ENCODE measurements at regions not wholly inside any gene's neighbourhood (a gene's known extent, or its start where the extent isn't known, plus 50 kb on each side); places are given as distances from the start of the nearest gene placed in this dataset.
"Not testable (repeated sequence)": the region's sequence is repeated elsewhere in the genome, so short reads cannot be mapped to it uniquely, and the experiment has no call there.

- Mint-ChIP-seq H3K27me3 (peaks cover 22% of the 10 kb centered on the region), H3K4me3 (no peak overlapping the region), H3K9me3 (peaks cover 3% of the 10 kb centered on the region), H3K36me3 (ENCODE audit: low read depth) (no peaks in the 10 kb centered on the region), H3K27ac (no peak overlapping the region), H3K4me1 (ENCODE audit: low read depth) (peaks cover 12% of the 10 kb centered on the region)
- DNase-seq = no peak
Measured at GRCh38 chr10:3659203-3659917, 125.6 kb downstream of the KLF6 start.

- H3K9me3 Mint-ChIP-seq = peaks cover 3% of the 10 kb centered on the region
- no peak overlapping the region for H3K27ac Mint-ChIP-seq
- peaks cover 23% of the 10 kb centered on the region for H3K27me3 Mint-ChIP-seq
- H3K4me3 Mint-ChIP-seq = no peak overlapping the region
- no peak for DNase-seq
- H3K4me1 Mint-ChIP-seq (ENCODE audit: low read depth) = peaks cover 12% of the 10 kb centered on the region
- H3K36me3 Mint-ChIP-seq (ENCODE audit: low read depth) = no peaks in the 10 kb centered on the region
Measured at GRCh38 chr10:3658766-3659165, 126.2 kb downstream of the KLF6 start.

GRCh38 chr10:3656214-3656613 lies 128.8 kb downstream of the KLF6 start:
- H3K4me3 Mint-ChIP-seq = no peak overlapping the region
- no peaks in the 10 kb centered on the region for H3K9me3 Mint-ChIP-seq
- H3K36me3 Mint-ChIP-seq (ENCODE audit: low read depth) = no peaks in the 10 kb centered on the region
- H3K27me3 Mint-ChIP-seq = peaks cover 31% of the 10 kb centered on the region
- peaks cover 19% of the 10 kb centered on the region for H3K4me1 Mint-ChIP-seq (ENCODE audit: low read depth)
- H3K27ac Mint-ChIP-seq = no peak overlapping the region
- DNase-seq = no peak

- Mint-ChIP-seq H3K4me3 (no peak overlapping the region), H3K36me3 (ENCODE audit: low read depth) (no peaks in the 10 kb centered on the region), H3K4me1 (ENCODE audit: low read depth) (peaks cover 19% of the 10 kb centered on the region), H3K9me3 (no peaks in the 10 kb centered on the region), H3K27ac (no peak overlapping the region), H3K27me3 (peaks cover 31% of the 10 kb centered on the region)
- DNase-seq = no peak
Measured at GRCh38 chr10:3655528-3655927, 129.5 kb downstream of the KLF6 start.

- H3K36me3 Mint-ChIP-seq (ENCODE audit: low read depth) = no peaks in the 10 kb centered on the region
- H3K4me3 Mint-ChIP-seq = no peak overlapping the region
- no peak overlapping the region for H3K27ac Mint-ChIP-seq
- H3K9me3 Mint-ChIP-seq = no peaks in the 10 kb centered on the region
- peaks cover 19% of the 10 kb centered on the region for H3K4me1 Mint-ChIP-seq (ENCODE audit: low read depth)
- no peak for DNase-seq
- H3K27me3 Mint-ChIP-seq = peaks cover 31% of the 10 kb centered on the region
Measured at GRCh38 chr10:3654980-3655379, 130.0 kb downstream of the KLF6 start.

GRCh38 chr10:3654496-3654895 lies 130.5 kb downstream of the KLF6 start:
- Mint-ChIP-seq H3K36me3 (ENCODE audit: low read depth) (no peaks in the 10 kb centered on the region), H3K27ac (no peak overlapping the region), H3K4me3 (no peak overlapping the region), H3K27me3 (peaks cover 31% of the 10 kb centered on the region), H3K4me1 (ENCODE audit: low read depth) (peaks cover 19% of the 10 kb centered on the region), H3K9me3 (no peaks in the 10 kb centered on the region)
- DNase-seq = no peak

GRCh38 chr10:3653303-3653702 lies 131.7 kb downstream of the KLF6 start:
- peaks cover 19% of the 10 kb centered on the region for H3K4me1 Mint-ChIP-seq (ENCODE audit: low read depth)

GRCh38 chr10:3652886-3653285 lies 132.1 kb downstream of the KLF6 start:
- Mint-ChIP-seq H3K4me3 (peak overlapping the region; percentile 63), H3K4me1 (ENCODE audit: low read depth) (peaks cover 19% of the 10 kb centered on the region), H3K36me3 (ENCODE audit: low read depth) (no peaks in the 10 kb centered on the region), H3K27me3 (peaks cover 34% of the 10 kb centered on the region), H3K9me3 (no peaks in the 10 kb centered on the region), H3K27ac (no peak overlapping the region)
- DNase-seq = no peak

More at GRCh38 chr10:3653303-3653702, 131.7 kb downstream of the KLF6 start:
- H3K36me3 Mint-ChIP-seq (ENCODE audit: low read depth); H3K9me3 Mint-ChIP-seq; H3K27ac Mint-ChIP-seq; DNase-seq: not testable (repeated sequence)
- H3K27me3 Mint-ChIP-seq = peaks cover 34% of the 10 kb centered on the region
- H3K4me3 Mint-ChIP-seq = peak overlapping the region; percentile 63

GRCh38 chr10:3651969-3652653 lies 132.9 kb downstream of the KLF6 start:
- Mint-ChIP-seq H3K4me1 (ENCODE audit: low read depth) (peaks cover 19% of the 10 kb centered on the region), H3K27ac (no peak overlapping the region), H3K4me3 (no peak overlapping the region), H3K27me3 (peaks cover 34% of the 10 kb centered on the region), H3K36me3 (ENCODE audit: low read depth) (no peaks in the 10 kb centered on the region), H3K9me3 (no peaks in the 10 kb centered on the region)
- DNase-seq = no peak

- Mint-ChIP-seq H3K4me1 (ENCODE audit: low read depth) (peaks cover 7% of the 10 kb centered on the region), H3K36me3 (ENCODE audit: low read depth) (no peaks in the 10 kb centered on the region), H3K9me3 (no peaks in the 10 kb centered on the region), H3K27me3 (peaks cover 10% of the 10 kb centered on the region), H3K27ac (no peak overlapping the region), H3K4me3 (no peak overlapping the region)
- no peak for DNase-seq
Measured at GRCh38 chr10:3648576-3648975, 136.4 kb downstream of the KLF6 start.

- Mint-ChIP-seq H3K36me3 (ENCODE audit: low read depth) (no peaks in the 10 kb centered on the region), H3K4me3 (no peak overlapping the region), H3K9me3 (no peaks in the 10 kb centered on the region), H3K4me1 (ENCODE audit: low read depth) (peaks cover 5% of the 10 kb centered on the region), H3K27ac (no peak overlapping the region), H3K27me3 (peaks cover 10% of the 10 kb centered on the region)
- DNase-seq = no peak
Measured at GRCh38 chr10:3648170-3648569, 136.8 kb downstream of the KLF6 start.

- H3K4me1 Mint-ChIP-seq (ENCODE audit: low read depth) = no peaks in the 10 kb centered on the region
- peaks cover 6% of the 10 kb centered on the region for H3K27me3 Mint-ChIP-seq
- H3K27ac Mint-ChIP-seq = no peak overlapping the region
- no peaks in the 10 kb centered on the region for H3K9me3 Mint-ChIP-seq
- no peaks in the 10 kb centered on the region for H3K36me3 Mint-ChIP-seq (ENCODE audit: low read depth)
- no peak overlapping the region for H3K4me3 Mint-ChIP-seq
- DNase-seq = no peak
Measured at GRCh38 chr10:3647074-3647473, 137.9 kb downstream of the KLF6 start.

- Mint-ChIP-seq H3K27me3 (peaks cover 2% of the 10 kb centered on the region), H3K9me3 (no peaks in the 10 kb centered on the region), H3K4me3 (no peak overlapping the region)
Measured at GRCh38 chr10:3645406-3645805, 139.6 kb downstream of the KLF6 start.

GRCh38 chr10:3640816-3641215 lies 144.2 kb downstream of the KLF6 start:
- Mint-ChIP-seq H3K9me3 (no peaks in the 10 kb centered on the region), H3K27ac (no peak overlapping the region), H3K4me3 (no peak overlapping the region), H3K27me3 (no peaks in the 10 kb centered on the region), H3K4me1 (ENCODE audit: low read depth) (no peaks in the 10 kb centered on the region), H3K36me3 (ENCODE audit: low read depth) (no peaks in the 10 kb centered on the region)
- DNase-seq = no peak

More at GRCh38 chr10:3645406-3645805, 139.6 kb downstream of the KLF6 start:
- no peak for DNase-seq
- Mint-ChIP-seq H3K4me1 (ENCODE audit: low read depth) (no peaks in the 10 kb centered on the region), H3K36me3 (ENCODE audit: low read depth) (no peaks in the 10 kb centered on the region), H3K27ac (no peak overlapping the region)

GRCh38 chr10:3639546-3639945 lies 145.5 kb downstream of the KLF6 start:
- DNase-seq = no peak
- Mint-ChIP-seq H3K9me3 (no peaks in the 10 kb centered on the region), H3K27me3 (no peaks in the 10 kb centered on the region), H3K27ac (no peak overlapping the region), H3K4me3 (no peak overlapping the region), H3K4me1 (ENCODE audit: low read depth) (no peaks in the 10 kb centered on the region), H3K36me3 (ENCODE audit: low read depth) (no peaks in the 10 kb centered on the region)

Data from activated T-cell treated with anti-CD3 and anti-CD28 coated beads, Interleukin-2, amount 50 U/mL, for 24 hours (primary cell).